Sigmoid colon (tissue), 4 donors: ENCODE measurements at regions not wholly inside any gene's neighbourhood (a gene's known extent, or its start where the extent isn't known, plus 50 kb on each side); places are given as distances from the start of the nearest gene placed in this dataset.

Experiments used
- CTCF ChIP-seq, 4 experiments: fragments of 450-650 bp in 3 of 4; fragments of 200-600 bp in 1 of 4; IDR thresholded peaks; one replicate each; pipeline ENCODE4 v1.5.1; 2016 to 2019; ENCODE audit warnings: antibody characterized with exemption in 4 of 4, mild to moderate bottlenecking in 3 of 4, moderate library complexity in 2 of 4
- EP300 ChIP-seq, 4 donors: sonication (generic); formaldehyde crosslinking; IDR thresholded peaks; one replicate each; pipeline ENCODE4 v1.6.1; 2017; ENCODE audit warnings: antibody characterized with exemption in 4 of 4
- POLR2A ChIP-seq, 2 donors: fragments of 450-650 bp; IDR thresholded peaks; one replicate each; pipeline ENCODE4 v1.6.1; 2016; ENCODE audit warnings: antibody characterized with exemption in 2 of 2, mild to moderate bottlenecking in 2 of 2, moderate library complexity in 2 of 2
- POLR2AphosphoS5 ChIP-seq, 4 donors: sonication (generic); formaldehyde crosslinking; IDR thresholded peaks; one replicate each; pipeline ENCODE4 v1.6.1; 2017; ENCODE audit warnings: antibody characterized with exemption in 4 of 4

GRCh38 chr11:95585069-95585751, 204.4 kb downstream of the FAM76B start:
- TF ChIP-seq CTCF (IDR thresholded peaks at IDR 0.05) (no peak), EP300 (IDR thresholded peaks at IDR 0.05) (no peak), POLR2A (IDR thresholded peaks at IDR 0.05) (no peak), POLR2AphosphoS5 (IDR thresholded peaks at IDR 0.05) (no peak)
